ENCODE measurements at regions not wholly inside any gene's neighbourhood (a gene's known extent, or its start where the extent isn't known, plus 50 kb on each side); places are given as distances from the start of the nearest gene placed in this dataset.
"Not testable (repeated sequence)": the region's sequence is repeated elsewhere in the genome, so short reads cannot be mapped to it uniquely, and the experiment has no call there.

GRCh38 chr12:5096241-5096924, 52.7 kb downstream of the KCNA5 start:
- Histone ChIP-seq H3K4me3 (ENCODE audit: low read depth, low read length) (no peak overlapping the region), H3K36me3 (ENCODE audit: control insufficient read depth, insufficient read depth, low read length) (no peaks in the 10 kb centered on the region), H3K27me3 (ENCODE audit: control insufficient read depth, insufficient read depth, low read length) (no peaks in the 10 kb centered on the region), H3K9me3 (ENCODE audit: control insufficient read depth, insufficient read depth, low read length) (no peaks in the 10 kb centered on the region), H3K4me1 (ENCODE audit: control insufficient read depth, insufficient read depth, low read length) (no peaks in the 10 kb centered on the region), H3K9ac (ENCODE audit: low read depth, low read length) (no peak overlapping the region)

DNA sequence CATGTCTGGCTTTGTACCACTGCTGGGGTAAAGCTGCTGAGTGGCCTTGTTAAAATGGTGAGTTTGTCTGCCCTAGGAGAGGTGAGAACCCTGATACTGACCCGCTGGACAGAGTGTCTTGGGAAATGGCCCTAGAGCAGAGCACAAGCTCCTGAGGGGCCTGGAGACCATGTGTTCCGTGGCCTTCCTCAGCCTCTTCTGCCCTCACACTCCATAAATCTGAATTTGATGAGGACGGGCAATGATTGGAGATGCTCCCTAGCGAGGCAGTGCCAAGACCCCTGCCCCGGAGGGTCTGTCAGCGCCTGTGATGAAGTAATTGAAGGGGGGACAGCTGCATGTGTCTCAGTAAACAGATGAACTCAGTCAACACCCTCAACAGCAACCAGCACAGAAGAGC, 54.1 kb downstream of the KCNA5 start:
- H3K36me3 ChIP-seq (ENCODE audit: control insufficient read depth, insufficient read depth, low read length) = no peaks in the 10 kb centered on the region
- H3K27me3 ChIP-seq (ENCODE audit: control insufficient read depth, insufficient read depth, low read length) = no peaks in the 10 kb centered on the region
- H3K4me3 ChIP-seq (ENCODE audit: low read depth, low read length) = no peak overlapping the region
- H3K9ac ChIP-seq (ENCODE audit: low read depth, low read length) = no peak overlapping the region
- H3K4me1 ChIP-seq (ENCODE audit: control insufficient read depth, insufficient read depth, low read length) = no peaks in the 10 kb centered on the region
- H3K9me3 ChIP-seq (ENCODE audit: control insufficient read depth, insufficient read depth, low read length) = no peaks in the 10 kb centered on the region

- H3K36me3 ChIP-seq (ENCODE audit: control insufficient read depth, insufficient read depth, low read length) = no peaks in the 10 kb centered on the region
- H3K9me3 ChIP-seq (ENCODE audit: control insufficient read depth, insufficient read depth, low read length) = no peaks in the 10 kb centered on the region
- no peak overlapping the region for H3K4me3 ChIP-seq (ENCODE audit: low read depth, low read length)
- H3K27me3 ChIP-seq (ENCODE audit: control insufficient read depth, insufficient read depth, low read length) = no peaks in the 10 kb centered on the region
- no peaks in the 10 kb centered on the region for H3K4me1 ChIP-seq (ENCODE audit: control insufficient read depth, insufficient read depth, low read length)
- no peak overlapping the region for H3K9ac ChIP-seq (ENCODE audit: low read depth, low read length)
Observed at GRCh38 chr12:5099136-5099535, 55.5 kb downstream of the KCNA5 start.

DNA sequence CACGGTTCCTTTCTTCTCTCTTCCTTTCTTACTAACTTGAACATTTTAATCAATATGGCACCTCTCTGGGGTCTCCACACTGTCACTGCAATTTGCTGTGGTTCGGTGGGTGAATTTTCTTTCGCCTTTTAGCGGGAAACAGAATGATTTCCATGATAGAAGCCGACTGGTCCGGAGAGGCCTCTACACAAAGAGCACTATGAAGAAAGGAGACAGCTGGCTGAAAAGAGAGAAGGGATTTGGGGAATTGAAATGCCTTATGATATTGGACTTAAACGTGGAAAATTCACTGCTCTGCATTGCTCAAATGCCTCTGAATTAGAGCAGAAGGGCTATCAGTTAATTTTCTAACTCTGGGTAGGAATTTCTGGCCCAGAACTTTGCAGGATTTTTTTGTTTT, 55.9 kb downstream of the KCNA5 start:
- Histone ChIP-seq H3K4me3 (ENCODE audit: low read depth, low read length) (no peak overlapping the region), H3K4me1 (ENCODE audit: control insufficient read depth, insufficient read depth, low read length) (no peaks in the 10 kb centered on the region), H3K36me3 (ENCODE audit: control insufficient read depth, insufficient read depth, low read length) (no peaks in the 10 kb centered on the region), H3K27me3 (ENCODE audit: control insufficient read depth, insufficient read depth, low read length) (no peaks in the 10 kb centered on the region), H3K9me3 (ENCODE audit: control insufficient read depth, insufficient read depth, low read length) (no peaks in the 10 kb centered on the region), H3K9ac (ENCODE audit: low read depth, low read length) (no peak overlapping the region)

GRCh38 chr12:5101686-5102085, 58.0 kb downstream of the KCNA5 start:
- no peaks in the 10 kb centered on the region for H3K27me3 ChIP-seq (ENCODE audit: control insufficient read depth, insufficient read depth, low read length)
- no peak overlapping the region for H3K4me3 ChIP-seq (ENCODE audit: low read depth, low read length)
- no peaks in the 10 kb centered on the region for H3K36me3 ChIP-seq (ENCODE audit: control insufficient read depth, insufficient read depth, low read length)
- no peaks in the 10 kb centered on the region for H3K4me1 ChIP-seq (ENCODE audit: control insufficient read depth, insufficient read depth, low read length)
- no peaks in the 10 kb centered on the region for H3K9me3 ChIP-seq (ENCODE audit: control insufficient read depth, insufficient read depth, low read length)
- no peak overlapping the region for H3K9ac ChIP-seq (ENCODE audit: low read depth, low read length)

DNA sequence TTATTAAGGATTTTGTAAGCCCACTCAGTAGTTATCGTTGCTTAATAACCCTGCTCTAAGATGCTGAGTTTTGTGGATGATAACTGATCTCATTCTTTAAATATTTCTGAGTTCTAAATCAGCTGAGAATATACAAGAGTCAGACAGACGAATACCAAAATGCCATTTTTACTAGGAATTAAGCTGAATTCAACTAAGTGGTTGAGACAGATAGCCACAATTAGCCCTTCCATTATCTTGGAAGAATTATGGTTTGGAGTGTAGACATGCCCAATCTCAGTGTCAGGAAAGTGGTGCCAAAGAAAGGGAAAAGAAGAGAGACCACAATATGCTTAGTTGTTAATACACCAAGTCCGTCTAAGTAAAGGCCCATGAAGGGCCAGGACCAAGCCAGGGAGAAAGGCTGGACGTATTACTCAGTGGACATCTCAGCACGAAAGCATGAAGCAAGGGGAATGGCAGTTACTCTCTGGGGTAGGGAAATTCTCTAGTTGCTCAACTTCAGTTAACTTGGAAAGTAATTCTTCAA, 58.6 kb downstream of the KCNA5 start:
- Histone ChIP-seq H3K36me3 (ENCODE audit: control insufficient read depth, insufficient read depth, low read length) (no peaks in the 10 kb centered on the region), H3K9ac (ENCODE audit: low read depth, low read length) (no peak overlapping the region), H3K4me3 (ENCODE audit: low read depth, low read length) (no peak overlapping the region), H3K9me3 (ENCODE audit: control insufficient read depth, insufficient read depth, low read length) (no peaks in the 10 kb centered on the region), H3K4me1 (ENCODE audit: control insufficient read depth, insufficient read depth, low read length) (no peaks in the 10 kb centered on the region), H3K27me3 (ENCODE audit: control insufficient read depth, insufficient read depth, low read length) (no peaks in the 10 kb centered on the region)

DNA sequence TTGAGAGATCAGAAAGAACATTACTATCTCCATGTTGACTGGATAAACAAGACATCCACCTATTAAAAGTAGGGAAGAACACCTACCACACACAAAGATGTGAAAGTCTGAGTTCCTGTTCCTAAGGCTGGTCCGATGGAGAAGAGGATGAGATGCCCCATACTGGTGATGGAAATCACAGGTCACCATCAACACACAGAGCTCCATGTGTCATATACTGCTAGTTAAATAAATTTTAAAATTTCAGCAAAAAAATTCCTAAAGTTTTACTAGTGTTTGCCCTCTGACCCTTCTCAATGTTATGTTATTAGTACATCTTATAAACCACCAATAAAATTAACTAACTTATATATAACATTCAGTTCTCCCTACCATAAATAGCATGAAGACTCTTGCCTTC, 59.1 kb downstream of the KCNA5 start:
- Histone ChIP-seq H3K9ac (ENCODE audit: low read depth, low read length) (no peak overlapping the region), H3K4me3 (ENCODE audit: low read depth, low read length) (no peak overlapping the region), H3K9me3 (ENCODE audit: control insufficient read depth, insufficient read depth, low read length) (no peaks in the 10 kb centered on the region), H3K27me3 (ENCODE audit: control insufficient read depth, insufficient read depth, low read length) (no peaks in the 10 kb centered on the region), H3K36me3 (ENCODE audit: control insufficient read depth, insufficient read depth, low read length) (no peaks in the 10 kb centered on the region), H3K4me1 (ENCODE audit: control insufficient read depth, insufficient read depth, low read length) (no peaks in the 10 kb centered on the region)

DNA sequence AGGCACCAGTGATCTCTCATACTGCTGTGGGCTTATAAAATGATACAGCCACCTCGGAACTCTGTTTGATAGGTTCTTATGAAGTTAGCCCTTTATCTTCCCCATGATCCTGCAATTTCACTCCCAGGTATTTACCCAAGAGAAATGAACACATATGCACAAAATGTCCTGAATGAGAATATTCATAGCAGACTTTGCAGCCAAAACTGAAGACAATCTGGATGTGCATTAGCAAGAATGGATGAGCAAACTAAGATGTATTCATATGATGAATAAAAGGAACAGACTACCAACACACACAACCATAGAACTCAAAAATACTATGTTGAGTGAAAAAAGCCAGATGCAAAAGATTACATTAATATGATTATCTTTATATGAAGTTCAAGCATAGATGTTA, 66.7 kb downstream of the KCNA5 start:
- Histone ChIP-seq H3K4me1 (ENCODE audit: control insufficient read depth, insufficient read depth, low read length) (no peaks in the 10 kb centered on the region), H3K9me3 (ENCODE audit: control insufficient read depth, insufficient read depth, low read length) (no peaks in the 10 kb centered on the region), H3K4me3 (ENCODE audit: low read depth, low read length) (no peak overlapping the region), H3K9ac (ENCODE audit: low read depth, low read length) (no peak overlapping the region), H3K36me3 (ENCODE audit: control insufficient read depth, insufficient read depth, low read length) (no peaks in the 10 kb centered on the region), H3K27me3 (ENCODE audit: control insufficient read depth, insufficient read depth, low read length) (no peaks in the 10 kb centered on the region)

DNA sequence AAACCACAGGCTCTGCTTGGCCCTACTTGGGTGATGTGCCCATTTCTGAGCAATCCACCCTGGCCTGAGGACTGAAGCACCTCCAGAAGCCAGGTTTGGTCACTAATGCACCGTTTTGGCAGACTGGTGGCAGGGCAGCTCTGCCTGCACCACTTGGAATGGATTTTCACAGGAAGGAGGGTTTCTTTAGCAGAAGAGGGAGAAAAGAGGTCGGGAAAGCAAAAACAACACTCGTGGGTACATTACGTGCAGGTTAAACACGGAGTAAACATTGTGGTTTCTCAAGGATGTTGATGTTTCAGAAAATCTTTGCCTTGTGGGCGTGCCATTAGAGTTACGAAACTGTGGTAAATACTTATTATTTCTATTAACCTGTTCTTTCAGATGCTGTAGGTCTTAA, 70.8 kb downstream of the KCNA5 start:
- H3K27me3 ChIP-seq (ENCODE audit: control insufficient read depth, insufficient read depth, low read length) = no peaks in the 10 kb centered on the region
- no peak overlapping the region for H3K9ac ChIP-seq (ENCODE audit: low read depth, low read length)
- no peaks in the 10 kb centered on the region for H3K36me3 ChIP-seq (ENCODE audit: control insufficient read depth, insufficient read depth, low read length)
- H3K4me1 ChIP-seq (ENCODE audit: control insufficient read depth, insufficient read depth, low read length) = no peaks in the 10 kb centered on the region
- H3K4me3 ChIP-seq (ENCODE audit: low read depth, low read length) = no peak overlapping the region
- no peaks in the 10 kb centered on the region for H3K9me3 ChIP-seq (ENCODE audit: control insufficient read depth, insufficient read depth, low read length)

GRCh38 chr12:5121784-5122183, 78.1 kb downstream of the KCNA5 start:
- not testable (repeated sequence) for H3K27me3 ChIP-seq (ENCODE audit: control insufficient read depth, insufficient read depth, low read length); H3K9me3 ChIP-seq (ENCODE audit: control insufficient read depth, insufficient read depth, low read length); H3K36me3 ChIP-seq (ENCODE audit: control insufficient read depth, insufficient read depth, low read length); H3K4me3 ChIP-seq (ENCODE audit: low read depth, low read length); H3K9ac ChIP-seq (ENCODE audit: low read depth, low read length); H3K4me1 ChIP-seq (ENCODE audit: control insufficient read depth, insufficient read depth, low read length)

- not testable (repeated sequence) for H3K4me1 ChIP-seq (ENCODE audit: control insufficient read depth, insufficient read depth, low read length); H3K9me3 ChIP-seq (ENCODE audit: control insufficient read depth, insufficient read depth, low read length); H3K36me3 ChIP-seq (ENCODE audit: control insufficient read depth, insufficient read depth, low read length); H3K9ac ChIP-seq (ENCODE audit: low read depth, low read length); H3K27me3 ChIP-seq (ENCODE audit: control insufficient read depth, insufficient read depth, low read length)
- peak overlapping the region; percentile 40 for H3K4me3 ChIP-seq (ENCODE audit: low read depth, low read length)
Observed at GRCh38 chr12:5122256-5122831, 78.7 kb downstream of the KCNA5 start.

GRCh38 chr12:5123921-5124320, 80.2 kb downstream of the KCNA5 start:
- no peak overlapping the region for H3K4me3 ChIP-seq (ENCODE audit: low read depth, low read length)
- H3K4me1 ChIP-seq (ENCODE audit: control insufficient read depth, insufficient read depth, low read length) = no peaks in the 10 kb centered on the region
- no peaks in the 10 kb centered on the region for H3K9me3 ChIP-seq (ENCODE audit: control insufficient read depth, insufficient read depth, low read length)
- no peaks in the 10 kb centered on the region for H3K27me3 ChIP-seq (ENCODE audit: control insufficient read depth, insufficient read depth, low read length)
- H3K9ac ChIP-seq (ENCODE audit: low read depth, low read length) = no peak overlapping the region
- H3K36me3 ChIP-seq (ENCODE audit: control insufficient read depth, insufficient read depth, low read length) = no peaks in the 10 kb centered on the region
